SU-DHL-6 (cell line): ENCODE measurements at regions not wholly inside any gene's neighbourhood (a gene's known extent, or its start where the extent isn't known, plus 50 kb on each side); places are given as distances from the start of the nearest gene placed in this dataset.

Source experiments
- EZH2phosphoT487 ChIP-seq: fragments of 200-600 bp; sonication (generic), shearing (Covaris generic); conservative IDR thresholded peaks from 2 replicates; pipeline ENCODE4 v1.6.1; 2018; ENCODE audit warnings: mild to moderate bottlenecking, antibody characterized with exemption, low read length, moderate library complexity, mixed read lengths
- TF ChIP-seq, protein P1 (sequence below): fragments of 200-600 bp; sonication (generic); IDR thresholded peaks from one replicate; pipeline ENCODE4 v1.5.1; 2017; ENCODE audit warnings: antibody characterized with exemption, mild to moderate bottlenecking, low read length, moderate library complexity; ENCODE audit not compliant: insufficient read depth, poor library complexity, severe bottlenecking

- TF ChIP-seq, protein P1, sequence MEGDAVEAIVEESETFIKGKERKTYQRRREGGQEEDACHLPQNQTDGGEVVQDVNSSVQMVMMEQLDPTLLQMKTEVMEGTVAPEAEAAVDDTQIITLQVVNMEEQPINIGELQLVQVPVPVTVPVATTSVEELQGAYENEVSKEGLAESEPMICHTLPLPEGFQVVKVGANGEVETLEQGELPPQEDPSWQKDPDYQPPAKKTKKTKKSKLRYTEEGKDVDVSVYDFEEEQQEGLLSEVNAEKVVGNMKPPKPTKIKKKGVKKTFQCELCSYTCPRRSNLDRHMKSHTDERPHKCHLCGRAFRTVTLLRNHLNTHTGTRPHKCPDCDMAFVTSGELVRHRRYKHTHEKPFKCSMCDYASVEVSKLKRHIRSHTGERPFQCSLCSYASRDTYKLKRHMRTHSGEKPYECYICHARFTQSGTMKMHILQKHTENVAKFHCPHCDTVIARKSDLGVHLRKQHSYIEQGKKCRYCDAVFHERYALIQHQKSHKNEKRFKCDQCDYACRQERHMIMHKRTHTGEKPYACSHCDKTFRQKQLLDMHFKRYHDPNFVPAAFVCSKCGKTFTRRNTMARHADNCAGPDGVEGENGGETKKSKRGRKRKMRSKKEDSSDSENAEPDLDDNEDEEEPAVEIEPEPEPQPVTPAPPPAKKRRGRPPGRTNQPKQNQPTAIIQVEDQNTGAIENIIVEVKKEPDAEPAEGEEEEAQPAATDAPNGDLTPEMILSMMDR, result no peak
- TF ChIP-seq EZH2phosphoT487, result no peak
These were observed 348.6 kb upstream of the SLC24A2 start for GRCh38 chr9:20137425-20137824.
